HG03565 (cell line): ENCODE measurements at regions not wholly inside any gene's neighbourhood (a gene's known extent, or its start where the extent isn't known, plus 50 kb on each side); places are given as distances from the start of the nearest gene placed in this dataset.
"Not testable (repeated sequence)": the region's sequence is repeated elsewhere in the genome, so short reads cannot be mapped to it uniquely, and the experiment has no call there.

Experiments used
- ATAC-seq: cut with Tn5 transposase; IDR thresholded peaks from one replicate; pipeline ENCODE4 v1.9.1; 2021; ENCODE audit warnings: mild to moderate bottlenecking, moderate library complexity; ENCODE audit not compliant: unreplicated experiment

DNA sequence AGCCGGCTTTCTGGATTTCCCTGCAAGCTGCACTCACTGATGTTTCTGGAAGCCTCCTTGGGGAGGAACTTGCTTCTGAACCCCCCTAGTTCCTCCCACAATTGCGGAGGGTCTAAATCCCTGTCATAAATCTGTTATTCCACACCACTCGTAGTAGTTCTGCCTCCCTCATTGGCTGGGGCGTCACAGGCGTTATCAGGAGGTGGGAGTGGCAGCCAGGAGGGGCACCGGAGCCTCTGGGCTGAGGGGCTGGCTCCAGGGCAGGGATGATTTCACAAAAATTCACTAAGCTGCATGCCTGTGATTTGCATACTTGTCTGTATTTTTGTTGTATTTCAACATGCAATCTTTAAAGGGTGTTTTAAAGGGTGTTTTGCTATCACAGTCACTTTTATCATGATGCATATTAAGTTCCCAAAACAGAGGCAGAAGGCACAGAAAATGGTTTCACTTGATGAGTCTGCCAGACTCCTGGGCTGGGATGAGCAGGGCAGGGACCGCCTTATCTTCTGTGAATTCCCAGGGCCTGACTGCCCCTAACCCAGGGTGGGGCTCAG is 176.2 kb upstream of the FOXF1 start:
- ATAC-seq, result no peak

DNA sequence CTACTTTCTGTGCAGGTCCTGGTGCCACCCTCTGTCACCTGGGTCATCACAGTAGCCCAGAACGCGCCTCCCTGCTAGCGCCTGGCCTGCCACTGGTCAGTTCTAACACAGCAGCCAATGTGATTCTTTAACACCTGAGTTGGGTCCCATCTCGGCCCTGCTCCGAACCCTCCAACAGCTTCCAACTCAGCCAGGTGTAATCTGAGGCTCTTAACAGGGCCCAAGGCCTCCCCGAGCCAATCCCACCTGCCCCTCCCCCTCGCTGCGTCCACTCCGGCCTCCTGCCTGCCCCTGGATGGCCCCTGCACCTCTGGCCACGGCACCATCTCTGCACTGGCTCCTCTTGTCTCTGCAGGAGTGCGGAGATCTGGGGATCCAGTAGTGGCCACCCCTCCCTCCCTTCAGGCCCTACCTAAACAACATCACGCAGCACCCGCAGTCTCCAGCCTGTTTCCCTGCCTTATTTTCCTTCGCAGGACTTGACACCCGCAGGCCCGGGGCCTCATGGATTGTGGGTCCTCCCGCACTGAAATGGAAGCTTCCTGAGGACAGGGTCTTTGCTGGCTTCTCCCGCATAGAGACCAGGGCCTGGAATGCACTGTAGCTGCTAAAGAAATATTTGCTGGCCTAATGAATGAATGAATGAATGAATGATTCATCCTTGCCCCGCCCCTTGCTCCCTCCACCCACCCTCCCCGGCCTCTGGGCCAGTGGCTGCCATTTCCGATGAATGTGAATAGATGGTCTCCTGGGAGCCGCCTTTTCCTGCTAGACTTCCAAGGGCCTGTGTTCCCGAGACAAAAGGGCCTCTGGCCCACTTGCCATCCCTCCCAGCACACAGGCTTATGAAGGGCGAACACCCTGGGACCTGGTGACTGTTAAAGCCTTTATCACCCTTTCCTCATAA is 174.8 kb upstream of the FOXF1 start:
- no peak for ATAC-seq

DNA sequence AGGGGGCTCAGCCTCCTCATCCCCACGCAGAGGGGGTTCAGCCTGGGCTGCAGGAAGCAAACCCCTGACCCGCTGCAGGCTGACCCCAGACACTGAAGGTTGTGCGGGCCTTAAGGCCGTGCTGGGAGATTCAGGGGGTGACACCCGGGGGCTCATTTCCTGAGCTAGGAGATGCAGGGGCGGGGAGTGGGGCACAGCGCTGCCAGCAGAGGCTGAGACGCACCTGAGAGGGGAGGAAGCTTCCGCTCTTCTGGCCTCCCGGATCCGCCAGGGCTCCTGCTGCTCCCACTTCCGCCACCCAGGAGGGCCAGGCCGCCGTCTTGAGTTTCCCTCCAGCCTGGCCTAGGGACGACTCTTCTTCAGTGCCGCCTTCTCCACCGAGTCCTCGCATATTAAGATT is 173.2 kb upstream of the FOXF1 start:
- no peak for ATAC-seq

DNA sequence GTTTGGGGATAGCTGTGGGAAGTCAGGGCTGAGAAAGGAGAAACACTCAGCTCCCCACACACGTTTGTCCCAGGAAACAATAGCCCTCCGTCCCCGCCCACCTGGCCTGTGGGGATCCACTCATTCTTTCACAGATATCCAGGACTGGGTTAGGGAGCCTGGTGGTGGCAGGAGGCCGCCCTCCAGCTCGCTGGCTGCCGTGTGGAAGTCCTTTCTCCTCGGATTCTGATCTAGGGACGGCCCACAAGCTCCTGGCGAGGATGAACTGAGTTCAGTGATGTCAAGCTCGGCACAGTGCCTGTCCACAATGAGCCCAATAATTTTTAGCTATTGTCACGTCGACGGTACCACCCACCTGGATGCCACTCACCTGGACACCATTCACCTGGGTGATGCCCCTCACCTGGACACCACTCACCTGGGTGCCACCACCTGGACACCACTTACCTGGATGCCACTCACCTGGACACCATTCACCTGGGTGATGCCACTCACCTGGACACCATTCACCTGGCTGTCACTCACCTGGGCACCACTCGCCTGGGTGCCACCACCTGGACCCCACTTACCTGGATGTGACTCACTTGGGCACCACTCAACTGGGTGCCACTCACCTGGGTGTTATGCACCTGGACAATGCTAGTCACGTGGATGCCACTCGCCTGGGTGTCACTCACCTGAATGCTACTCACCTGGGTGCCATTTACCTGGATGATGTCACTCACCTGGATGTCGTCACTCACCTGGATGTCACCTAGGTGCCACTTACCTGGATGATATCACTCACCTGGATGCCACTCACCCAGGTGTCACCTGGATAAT is 172.5 kb upstream of the FOXF1 start:
- ATAC-seq, result no peak

DNA sequence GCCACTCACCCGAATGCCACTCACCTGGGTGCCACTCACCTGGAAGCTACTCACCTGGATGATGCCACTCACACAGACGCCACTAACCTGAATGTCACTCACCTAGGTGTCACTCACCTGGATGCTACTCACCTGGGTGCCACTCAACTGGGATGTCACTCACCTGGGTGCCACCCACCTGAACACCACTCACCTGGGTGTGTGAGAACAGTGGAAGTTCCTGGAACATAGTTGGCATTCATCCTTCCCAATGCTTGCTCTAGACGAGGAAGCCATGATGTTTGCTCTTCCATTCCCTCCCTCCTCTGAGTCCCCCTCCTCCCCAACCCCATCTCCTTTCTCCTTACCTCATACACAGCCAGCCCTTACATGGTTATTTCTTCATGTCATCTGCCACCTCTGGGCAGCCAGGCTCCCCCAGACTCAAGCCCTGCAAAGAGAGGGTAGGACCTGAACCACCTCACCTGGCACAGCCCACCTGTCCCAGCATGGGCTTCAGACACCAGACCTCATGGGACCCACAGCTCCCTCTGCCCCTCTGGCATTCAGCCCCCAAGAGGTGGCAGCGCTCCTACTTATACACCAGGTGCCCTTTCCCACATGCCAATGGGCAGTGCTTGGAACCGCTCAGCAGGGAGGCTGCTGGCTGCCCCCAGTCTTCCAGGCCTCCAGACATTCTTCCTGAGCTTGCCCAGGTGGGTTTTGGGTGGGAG is 171.8 kb upstream of the FOXF1 start:
- no peak for ATAC-seq

DNA sequence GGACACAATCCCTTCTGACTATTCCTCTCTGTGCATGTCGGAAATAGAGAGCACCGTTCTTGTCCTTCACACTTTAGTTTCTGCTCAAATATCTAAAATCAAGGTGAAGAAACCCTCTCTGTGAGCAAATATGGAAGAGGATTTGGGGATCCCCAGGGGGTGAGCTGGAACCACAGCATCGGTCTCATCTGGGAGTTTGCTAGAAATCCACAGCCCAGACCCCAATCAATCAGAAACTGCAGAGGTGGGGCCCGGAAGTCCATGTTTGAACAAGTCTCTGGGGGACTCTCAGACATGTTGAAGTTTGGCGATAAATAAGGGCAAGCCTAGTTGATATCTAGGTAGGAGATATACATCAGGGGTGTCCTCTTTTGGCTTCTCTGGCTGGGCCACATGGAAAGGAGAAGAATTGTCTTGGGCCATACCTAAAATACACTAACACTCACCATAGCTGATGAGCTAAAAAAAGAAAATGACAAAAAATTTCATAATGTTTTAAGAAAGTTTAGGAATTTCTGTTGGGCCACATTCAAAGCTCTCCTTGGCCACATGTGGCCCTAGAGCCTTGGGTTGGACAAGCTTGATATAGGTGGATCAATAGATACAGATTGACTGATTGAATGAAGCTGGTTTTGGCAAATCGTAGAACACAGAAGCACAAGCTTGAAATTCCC is 168.0 kb upstream of the FOXF1 start:
- ATAC-seq, result no peak

DNA sequence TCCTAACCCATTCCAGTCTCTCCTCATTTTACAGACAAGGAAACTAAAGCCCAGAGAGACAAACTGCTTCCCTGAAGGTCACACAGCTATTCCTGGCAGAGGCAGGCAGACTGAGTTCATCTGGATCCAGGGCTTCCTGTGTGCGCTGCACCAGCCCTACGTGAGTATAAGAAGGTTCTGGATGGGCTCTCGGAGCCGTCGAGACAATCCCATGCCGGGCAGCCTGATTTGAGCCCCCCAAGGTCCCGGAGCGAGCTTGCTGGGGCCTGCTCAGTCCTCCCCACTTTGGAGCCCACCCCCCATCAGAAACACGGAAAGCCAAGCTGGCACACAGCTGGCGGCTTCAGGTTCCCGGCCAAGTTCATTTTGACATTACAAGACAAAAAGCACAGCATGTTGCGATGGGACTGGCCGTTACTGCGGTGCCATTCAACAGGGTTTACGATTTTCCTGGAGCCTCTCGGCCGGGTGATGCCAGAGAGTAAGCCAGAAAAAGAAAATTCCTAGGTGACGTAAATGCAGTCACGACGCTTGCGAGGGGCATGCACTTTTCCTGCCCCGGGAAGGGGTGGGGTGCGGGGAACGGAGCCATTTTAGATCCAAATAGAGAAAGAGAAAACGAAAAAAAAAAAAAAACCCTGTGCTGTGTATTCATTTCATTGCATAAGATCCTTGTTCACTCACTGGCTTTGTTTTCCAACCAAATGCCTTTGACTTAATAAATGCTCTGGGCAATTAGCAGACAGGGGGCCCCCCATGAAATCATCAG is 167.1 kb upstream of the FOXF1 start:
- ATAC-seq, result no peak

DNA sequence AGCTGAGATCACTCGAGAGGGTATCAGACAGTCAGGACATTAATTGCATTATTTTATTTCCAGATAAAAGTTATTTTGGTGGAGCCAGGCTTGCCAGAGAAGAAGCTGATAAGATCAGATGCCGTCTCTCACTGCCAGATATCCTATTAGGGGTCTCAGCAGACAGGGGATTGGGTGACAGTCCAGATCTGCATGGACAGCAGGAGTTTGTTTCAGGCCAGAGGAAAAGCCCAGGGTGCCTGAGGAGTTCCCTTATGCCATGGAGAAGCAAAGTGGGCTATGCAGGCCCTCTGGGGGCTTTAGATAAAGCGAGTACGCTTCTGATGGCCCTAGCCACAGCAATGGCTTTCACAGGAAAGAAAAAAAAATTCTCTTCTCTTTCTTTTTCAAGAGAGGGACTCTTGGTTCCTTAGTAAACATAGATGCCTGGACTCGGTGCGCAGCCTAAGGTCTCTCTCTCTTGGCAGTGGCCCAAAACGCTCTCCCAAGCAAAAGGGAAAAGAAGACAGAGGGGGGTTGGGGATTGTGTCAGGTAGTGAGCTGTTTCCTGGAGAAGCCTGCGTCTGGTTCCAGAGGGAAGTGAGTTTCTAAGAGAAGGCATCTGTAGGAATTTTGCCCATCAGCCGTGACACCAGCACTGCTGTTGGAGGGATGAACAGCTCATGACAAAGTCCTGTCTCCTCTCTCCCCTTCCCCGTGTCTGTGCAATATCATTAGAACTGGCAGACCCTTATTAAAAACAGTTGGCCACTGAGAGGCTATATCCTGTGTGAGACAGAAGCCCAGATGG is 166.3 kb upstream of the FOXF1 start:
- ATAC-seq, result no peak

DNA sequence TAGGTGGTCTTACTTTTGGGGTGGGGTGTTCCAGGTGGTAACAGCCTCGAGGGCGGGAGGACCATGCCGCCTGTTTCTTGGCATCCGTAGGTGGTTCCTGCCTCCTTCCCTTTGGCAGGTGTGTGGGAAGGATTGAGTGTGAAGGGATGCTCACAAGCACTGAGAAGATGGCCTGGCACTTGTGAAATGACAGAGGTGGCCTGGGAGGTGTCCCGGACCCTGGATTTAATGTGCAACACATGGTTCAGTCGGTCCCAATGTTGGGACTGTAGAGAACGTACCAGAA is 165.8 kb upstream of the FOXF1 start:
- ATAC-seq, result no peak

DNA sequence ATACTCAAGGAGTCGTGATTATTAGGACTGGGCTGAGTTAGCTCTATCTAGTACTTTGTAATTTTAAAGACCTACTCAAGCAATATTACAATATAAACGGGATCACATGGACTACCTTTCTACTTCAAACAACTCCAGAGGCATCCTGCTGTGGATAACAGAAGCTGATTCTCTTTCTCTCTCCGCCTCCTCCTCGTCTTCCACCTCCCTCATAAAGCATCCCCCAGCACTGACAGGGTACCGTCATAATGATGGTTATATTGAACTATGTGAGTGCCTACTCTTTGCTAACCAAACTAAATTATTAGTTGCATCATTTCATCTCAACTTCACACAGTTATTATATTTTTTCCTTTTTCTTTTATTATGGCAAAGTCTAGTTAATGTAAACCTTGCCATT is 165.4 kb upstream of the FOXF1 start:
- no peak for ATAC-seq

DNA sequence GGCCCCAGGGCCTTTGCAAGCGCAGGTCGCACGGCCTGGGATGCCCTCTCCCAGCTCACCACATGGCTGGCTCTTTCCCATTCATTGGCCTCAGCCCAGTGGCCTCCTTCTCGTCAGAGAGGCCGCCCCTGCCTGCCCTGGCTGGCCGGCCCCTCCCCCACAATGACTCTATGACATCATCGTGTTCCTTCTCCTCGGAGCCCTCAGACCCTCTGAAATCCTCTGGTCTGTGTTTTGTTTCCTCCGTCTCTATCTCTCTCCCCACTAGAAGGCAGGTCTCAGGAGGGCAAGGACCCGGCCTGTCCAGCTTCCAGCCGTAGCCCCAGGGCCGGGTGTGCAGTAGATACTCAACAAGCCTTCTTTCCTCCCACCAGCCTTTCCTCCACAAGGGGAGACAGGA is 164.8 kb upstream of the FOXF1 start:
- ATAC-seq, result no peak

DNA sequence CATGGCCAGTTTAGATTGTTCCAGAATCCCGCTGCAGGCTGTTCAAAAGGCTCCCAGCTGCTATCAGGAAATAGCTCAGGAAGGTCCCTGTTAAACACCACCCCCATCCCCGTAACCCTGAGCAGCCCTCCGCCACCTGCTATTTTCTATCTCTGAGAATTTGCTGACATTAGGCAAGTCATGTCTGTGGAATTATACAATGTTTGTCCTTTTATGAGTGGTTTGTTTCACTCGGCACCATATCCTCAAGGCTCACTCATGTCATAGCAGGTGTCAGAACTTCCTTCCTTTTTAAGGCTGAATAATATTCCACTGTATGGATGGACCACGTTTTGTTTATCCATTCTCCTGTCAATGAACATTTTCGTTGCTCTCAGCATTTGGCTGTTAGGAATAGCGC is 164.3 kb upstream of the FOXF1 start:
- no peak for ATAC-seq

DNA sequence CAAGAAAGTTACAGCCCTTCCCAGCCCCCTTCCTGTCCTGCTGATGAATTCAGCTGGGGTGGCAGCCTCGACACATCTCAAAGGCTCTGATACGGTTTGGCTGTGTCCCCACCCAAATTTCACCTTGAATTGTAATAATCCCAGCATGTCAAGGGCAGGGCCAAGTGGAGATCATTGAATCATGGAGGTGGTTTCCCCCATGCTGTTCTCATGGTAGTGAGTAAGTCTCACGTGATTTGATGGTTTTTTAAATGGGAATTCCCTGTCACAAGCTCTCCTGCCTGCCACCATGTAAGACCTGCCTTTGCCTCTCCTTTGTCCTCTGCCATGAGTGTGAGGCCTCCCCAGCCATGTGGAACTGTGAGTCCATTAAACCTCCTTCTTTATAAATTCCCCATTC is 163.2 kb upstream of the FOXF1 start:
- ATAC-seq, result no peak

DNA sequence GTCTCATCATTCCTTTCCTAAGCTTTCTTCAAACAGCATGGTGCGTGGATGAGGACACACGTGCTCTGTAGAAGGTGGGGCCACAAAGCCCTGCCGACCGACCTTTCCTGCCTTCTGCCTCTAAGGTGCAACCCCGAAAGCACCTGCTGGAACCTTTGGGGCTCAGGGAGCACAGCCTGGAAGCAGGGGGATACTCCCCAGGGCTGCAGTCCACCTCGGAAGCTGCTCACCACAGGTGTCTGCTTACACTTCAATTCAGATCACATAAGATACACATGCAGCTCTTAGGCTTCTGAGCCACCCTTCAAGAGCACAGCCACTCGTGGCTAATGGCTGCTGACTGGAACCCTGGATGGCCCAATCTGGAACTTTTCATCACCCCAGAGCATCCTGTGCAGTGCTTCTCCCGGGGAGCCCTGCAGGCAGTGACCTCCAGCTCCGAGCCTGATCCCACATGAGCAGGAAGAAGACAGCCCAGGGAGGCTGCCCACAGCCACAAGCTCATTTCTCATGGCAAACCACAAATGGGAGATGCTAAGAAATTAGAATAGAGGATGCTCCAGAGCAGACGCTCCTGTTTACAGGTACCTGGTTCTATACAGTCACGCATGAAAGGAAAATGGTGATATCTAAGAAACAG is 162.3 kb upstream of the FOXF1 start:
- no peak for ATAC-seq

DNA sequence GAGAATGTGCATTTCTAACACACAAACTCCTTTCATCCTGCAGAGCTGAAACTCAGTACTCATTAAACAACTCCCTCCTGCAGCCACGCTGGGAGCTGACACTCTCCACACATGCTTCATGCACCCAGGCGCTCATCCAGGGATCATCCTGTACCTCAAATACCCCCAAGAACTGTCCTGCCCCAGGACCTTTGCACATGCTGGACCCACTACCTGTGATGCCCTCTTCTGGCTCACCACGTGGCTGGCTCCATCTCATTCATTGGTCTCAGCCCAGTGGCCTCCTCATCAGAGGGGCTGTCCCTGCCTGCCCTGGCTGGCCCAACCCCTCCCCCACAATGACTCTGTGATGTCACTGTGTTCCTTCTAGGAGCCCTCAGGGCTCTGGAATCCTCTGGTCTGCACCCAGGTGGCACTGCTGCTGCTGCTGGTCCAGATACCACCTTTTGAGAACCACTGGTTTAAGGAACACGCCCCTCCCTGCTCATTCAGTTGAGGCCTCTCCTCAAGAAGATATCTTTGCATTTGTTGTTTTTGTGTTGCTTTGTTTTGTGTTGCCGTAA is 160.9 kb upstream of the FOXF1 start:
- no peak for ATAC-seq

DNA sequence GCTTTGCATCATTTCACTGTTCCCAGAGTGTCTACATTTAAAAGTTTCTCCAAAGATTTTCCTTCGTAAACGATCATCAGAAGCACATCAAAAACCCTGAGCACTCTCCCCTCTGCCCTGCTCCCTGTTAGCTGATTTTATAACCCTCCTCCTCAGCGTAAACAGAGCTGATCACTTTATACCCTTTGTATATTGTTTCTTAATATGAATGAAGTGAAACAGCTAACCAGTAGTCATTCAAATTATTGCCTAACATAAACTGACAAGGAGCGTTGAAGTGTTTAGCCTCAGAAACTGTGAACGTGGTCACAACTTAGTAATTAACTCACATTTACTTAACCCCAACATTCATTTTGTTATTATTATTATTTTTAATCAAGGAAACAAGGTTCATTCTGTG is 160.0 kb upstream of the FOXF1 start:
- no peak for ATAC-seq

DNA sequence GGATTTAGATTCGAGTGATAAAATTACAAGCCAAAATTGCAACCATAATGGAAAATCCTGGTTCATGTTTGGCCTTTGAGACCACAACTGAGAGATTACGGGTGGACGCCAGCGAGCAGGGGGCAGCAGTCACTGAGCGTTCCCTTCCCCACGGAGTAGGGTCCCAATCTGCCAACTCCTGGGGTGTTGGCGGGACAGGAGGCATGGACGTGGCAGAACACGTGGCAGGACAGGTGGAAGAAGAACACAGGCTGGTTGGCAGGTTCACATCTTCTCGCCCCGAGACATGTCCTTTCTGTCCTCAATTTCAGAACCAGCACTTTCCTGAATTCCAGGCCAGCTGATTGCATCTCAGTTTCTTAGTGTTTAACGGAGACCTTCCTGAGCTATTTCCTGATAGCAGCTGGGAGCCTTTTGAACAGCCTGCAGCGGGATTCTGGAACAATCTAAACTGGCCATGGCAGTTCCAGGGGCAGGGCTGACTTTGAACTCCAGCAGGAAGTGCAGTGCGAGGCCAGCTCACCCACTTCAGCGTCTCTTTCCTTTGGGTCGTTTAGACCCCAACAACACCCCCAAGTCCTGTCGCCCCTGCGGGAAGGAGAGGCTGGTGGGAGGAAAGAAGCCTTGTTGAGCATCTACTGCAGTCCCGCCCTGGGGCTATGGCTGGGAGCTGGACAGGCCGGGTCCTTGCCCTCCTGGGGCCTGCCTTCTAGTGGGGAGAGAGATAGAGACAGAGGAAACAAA is 159.1 kb upstream of the FOXF1 start:
- ATAC-seq, result no peak

DNA sequence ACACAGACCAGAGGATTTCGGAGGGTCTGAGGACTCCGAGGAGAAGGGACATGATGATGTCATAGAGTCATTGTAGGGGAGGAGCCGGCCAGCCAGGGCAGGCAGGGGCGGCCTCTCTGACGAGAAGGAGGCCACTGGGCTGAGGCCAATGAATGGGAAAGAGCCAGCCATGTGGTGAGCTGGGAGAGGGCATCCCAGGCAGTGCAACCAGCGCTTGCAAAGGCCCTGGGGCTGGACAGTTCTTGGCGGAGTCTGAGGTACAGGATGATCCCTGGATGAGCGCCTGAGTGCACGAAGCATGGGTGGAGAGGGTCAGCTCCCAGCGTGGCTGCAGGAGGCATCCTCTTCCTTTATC is 158.6 kb upstream of the FOXF1 start:
- ATAC-seq, result not testable (repeated sequence)
